SHP77 treated with DMSO at 0.1 percent for 48 hours (cell line): ENCODE measurements at regions not wholly inside any gene's neighbourhood (a gene's known extent, or its start where the extent isn't known, plus 50 kb on each side); places are given as distances from the start of the nearest gene placed in this dataset.

Source experiments
- DNase-seq: peaks from one replicate; lab custom pipeline; 2025; lab: John Stamatoyannopoulos, UW

DNA sequence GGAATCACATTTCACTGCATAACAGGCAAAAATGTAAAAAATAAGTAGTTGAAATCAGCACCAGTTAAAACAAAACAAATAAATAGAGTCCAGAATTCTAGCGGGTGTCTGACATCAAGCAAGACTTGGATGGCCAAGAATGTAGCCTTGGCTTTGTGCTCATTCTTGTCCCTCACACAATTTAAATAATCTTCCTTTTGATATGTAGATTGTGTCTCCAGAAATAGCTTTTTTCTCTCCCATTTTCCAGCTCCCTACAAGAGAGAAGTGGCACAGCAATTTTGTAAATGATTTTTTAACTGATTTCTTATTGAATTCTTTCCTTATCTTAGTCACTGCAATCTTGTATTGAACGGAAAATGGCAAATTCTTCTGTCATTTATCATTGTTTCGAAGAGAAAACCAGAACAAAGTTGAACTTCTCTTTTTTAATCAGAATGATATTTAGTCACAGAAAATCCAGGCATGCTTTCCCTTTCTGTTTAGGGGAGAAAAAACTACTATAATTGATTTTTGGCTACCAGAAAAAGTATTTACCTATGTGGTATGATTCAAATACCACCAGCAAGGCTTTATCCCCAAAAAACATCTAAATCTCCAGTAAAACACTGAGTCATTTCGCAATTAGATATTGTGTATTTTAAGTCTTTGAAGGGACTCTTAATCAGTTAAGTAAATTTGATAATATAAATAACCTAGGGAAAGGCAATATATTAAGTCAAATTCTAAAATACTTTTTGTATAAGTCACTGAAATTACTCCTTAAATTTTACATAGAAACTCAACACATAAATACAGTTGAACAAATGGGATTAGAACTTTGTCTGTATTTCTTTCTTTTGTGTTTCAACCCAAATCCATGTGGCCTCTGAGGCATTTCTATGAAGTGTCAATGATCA is 481.7 kb downstream of the GBE1 start:
- no peak for DNase-seq

DNA sequence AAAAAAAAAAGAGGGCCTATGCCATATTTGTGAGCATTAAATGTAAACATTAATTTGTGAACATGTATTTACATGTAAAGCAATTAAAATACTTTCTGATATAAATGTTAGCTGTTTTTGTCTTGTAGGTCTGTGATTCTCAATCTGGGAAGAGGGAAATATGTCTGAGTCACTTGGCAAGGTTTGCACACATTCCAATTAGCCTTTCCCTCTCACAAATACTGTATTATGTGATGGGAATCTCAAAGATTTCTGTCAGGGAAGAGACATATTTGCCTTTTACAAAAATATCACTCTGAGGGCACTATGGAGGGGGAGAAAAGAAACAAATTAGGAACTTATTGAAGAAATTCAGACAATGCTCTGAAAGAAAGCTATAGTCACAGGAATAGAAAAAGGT is 483.6 kb downstream of the GBE1 start:
- DNase-seq, result no peak

DNA sequence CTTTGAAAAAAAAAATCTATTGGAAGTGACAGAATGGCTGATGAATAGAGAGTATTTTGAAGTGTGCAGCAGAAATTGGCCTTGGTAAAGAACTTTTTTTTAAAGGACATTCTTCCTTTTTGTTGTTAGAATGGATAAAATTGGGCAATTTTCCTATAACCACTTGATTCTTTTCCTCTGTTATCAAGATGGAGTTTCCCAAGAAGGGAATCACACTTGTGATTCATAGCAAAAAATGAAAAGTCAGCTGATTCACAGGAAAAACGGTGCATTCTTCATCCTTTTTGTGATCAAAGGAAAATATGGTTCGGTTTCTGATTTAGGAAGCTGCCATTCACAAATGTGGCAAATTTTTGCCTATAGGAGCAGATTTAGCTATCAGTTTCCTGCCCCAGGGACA is 486.8 kb downstream of the GBE1 start:
- DNase-seq, result no peak

DNA sequence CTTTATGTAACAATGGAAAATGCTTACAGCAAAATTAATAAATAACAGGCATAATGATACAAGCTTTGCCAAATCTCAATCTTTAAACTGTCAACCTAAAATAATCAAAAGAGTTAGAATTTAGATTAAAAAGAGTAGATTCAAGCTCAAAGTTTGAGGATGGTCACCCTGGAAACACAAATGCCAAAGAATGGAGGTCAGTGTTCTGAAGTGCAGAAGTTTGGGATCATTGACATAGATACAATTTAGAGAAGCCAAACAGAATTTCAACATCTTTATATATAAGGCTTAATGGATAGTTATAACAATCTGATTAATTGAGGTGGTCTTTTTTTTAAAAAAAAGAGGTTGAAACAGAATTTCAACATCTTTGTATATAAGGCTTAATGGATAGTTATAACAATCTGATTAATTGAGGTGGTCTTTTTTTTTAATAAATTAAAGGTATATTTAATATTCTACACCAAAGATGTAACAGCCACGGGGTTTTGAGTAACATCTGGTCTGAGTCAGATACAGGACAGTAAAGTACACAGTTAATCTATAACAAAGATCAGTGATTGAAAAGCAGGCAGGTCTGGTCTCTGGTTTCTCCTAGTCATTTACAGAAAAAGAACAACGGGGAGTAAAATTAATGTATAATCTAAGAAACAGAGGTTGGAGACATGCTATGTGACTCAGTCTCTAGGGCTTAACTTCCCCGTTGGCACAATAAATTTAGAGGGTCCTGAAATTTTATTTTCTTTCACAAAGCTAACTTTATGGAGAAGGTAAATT is 490.7 kb downstream of the GBE1 start:
- DNase-seq, result no peak

DNA sequence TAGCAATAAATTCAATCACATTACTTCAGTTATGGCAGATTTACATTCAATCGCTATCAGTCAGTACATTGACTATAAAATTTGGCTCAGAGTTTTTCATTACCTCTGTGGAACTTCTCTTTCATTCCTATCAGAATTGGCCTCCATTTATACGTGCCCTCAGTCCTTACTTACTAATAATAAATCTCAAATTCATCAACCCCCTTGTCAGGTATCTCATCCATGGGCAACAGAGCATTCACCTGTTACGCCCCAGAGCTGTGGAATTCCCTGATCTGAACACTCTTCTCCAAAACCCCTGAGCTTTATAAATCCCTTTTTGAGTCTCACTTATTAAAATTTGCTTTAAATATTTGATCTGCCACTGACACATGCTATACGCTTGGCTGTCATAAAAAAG is 492.9 kb downstream of the GBE1 start:
- DNase-seq, result no peak

DNA sequence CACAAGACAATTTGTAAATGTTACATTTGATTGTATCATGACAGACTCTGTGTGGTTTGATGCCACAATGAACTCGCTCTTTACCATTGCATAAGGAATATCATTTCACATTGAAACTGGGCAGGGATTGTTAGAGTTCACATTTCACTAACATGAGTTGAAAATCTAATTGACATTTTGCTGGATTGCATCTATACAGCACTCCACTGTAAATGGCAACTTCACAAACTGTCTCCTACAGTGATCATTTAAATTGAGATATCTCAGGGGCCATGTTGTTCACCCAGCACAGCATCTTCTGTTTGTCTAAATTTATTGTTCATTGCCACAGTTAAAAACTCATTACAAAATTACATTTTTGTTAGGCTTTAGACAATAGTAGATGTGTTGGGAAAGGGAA is 499.4 kb downstream of the GBE1 start:
- DNase-seq, result no peak

DNA sequence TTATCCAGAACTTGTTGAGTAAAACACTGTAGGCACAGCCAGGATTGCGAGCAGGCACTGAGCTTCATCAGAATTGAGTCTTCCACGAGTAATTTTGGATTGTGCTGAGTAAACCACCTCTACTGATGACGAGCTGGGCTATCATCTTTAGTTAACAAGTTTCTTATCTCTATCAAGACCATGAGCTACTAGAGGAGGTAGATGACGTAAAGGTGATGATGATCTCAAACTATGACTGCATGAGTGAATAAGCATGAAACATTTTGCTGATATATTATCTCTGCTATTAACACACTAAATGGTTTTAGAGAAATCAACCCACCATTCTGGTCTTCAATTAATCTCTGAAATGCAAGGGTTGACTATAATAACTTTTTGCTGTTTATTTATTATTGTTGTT is 506.0 kb downstream of the GBE1 start:
- DNase-seq, result no peak

DNA sequence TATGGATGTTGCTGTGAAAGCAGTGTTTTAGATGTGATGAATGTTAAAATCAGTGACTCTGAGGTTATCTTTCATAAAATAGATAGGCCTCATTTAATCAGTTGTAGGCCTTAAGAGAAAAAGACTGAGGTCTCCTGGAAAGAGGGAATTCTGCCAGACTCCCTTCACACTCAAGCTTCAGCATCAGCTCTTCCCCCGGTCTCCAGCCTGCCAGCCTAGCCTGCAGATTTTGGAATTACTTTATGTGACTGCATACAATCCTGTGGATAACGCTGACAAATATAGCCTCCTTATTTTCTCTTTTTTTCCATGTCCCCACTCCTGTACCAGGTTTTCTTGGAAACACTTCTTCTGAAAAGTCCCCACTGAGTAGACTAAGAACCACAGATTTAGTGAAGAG is 510.3 kb downstream of the GBE1 start:
- DNase-seq, result no peak

DNA sequence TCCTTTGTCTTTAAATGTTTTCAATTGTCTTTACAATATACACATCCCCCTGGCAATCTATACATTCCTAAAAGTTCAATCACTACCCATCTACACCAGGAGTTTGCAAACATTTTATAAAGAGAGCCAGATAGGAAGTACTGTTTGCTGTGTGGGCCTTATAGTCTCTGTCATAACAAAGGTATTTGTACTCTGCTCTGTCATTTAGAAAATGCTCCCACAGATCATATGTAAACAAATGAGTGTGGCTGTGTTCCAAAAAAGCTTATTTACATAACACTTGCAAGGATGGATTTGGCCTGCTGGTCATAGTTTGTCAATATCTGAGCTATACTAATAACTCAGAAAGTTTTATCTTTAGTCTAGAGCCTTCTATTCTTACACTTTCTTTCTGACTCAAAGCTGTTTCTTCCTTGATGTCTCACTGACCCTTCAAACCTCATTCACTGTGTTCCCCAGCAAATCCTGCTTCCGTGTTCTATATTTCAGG is 511.9 kb downstream of the GBE1 start:
- peak; percentile 15 for DNase-seq

DNA sequence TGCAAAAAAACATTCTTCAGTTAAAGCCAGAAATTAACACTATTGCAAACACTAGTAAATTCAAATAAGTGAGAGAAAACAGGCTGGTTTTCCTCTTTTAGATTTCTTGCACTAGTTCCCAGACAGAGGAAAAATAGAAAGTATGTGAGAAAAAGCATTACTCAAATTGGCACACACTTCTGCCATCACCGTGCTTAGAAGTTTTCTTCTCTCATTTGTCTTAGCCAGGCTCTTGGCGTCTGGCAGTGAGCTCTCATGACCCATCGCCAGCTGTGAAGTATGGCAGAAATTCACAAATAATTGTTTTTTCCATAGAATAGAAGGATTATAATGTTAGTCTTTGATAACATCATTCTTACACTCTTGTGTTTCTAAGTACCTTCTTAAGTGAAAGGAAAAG is 515.9 kb downstream of the GBE1 start:
- DNase-seq, result no peak

DNA sequence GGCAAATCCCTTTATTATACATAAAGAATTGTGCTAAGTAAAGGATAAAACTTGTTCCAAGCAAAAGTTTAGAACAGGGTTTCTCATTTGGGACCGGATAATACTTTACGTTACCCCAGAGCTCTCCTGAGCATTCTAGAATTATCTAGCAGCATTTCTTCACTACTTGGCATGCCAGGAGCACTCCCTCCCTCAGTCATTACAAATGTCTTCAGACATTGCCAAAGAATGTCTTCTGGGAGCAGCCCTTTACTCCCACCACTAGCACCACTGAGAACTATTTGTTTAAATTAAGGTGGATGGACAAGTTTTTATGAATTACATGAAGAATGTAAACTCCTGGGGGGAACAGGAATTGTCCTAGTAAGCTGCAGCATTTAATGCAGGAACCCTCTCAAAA is 516.4 kb downstream of the GBE1 start:
- DNase-seq, result no peak

DNA sequence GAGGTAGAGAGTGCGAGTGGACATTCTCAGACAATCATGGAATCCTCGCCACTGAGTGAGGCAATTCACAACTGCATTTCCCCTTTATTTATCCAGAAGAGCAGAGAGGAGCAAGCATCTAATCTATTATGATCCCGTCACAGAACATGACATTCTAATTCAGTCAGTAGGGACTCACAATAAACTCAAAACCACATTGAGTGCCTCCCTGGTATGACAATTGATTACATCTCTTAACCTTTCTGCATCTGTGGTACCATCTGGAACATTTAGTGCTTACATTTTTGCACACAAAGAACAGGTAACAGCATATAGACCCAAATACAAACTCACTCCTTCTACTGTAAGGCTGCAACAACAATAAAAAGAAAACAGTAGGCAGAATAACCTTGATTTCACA is 517.2 kb downstream of the GBE1 start:
- no peak for DNase-seq

DNA sequence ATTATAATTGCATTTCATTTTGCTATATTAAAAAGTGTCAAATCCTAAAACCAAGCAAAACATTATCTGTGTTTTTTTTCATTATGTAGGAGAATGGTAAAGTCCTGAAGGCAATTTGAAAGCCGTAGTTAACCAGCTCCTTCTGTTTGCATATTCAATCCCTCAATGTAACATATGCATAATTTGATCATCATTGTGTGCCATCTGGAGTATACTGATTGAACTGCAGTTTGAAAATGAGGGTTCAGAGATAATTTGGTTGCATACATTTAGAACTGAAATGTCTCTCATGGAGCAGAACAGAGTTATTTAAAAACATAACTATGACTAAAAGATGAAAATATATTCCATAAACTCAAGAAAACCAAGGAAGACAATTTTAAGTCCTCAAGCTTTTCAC is 518.6 kb downstream of the GBE1 start:
- peak; percentile 30 for DNase-seq

DNA sequence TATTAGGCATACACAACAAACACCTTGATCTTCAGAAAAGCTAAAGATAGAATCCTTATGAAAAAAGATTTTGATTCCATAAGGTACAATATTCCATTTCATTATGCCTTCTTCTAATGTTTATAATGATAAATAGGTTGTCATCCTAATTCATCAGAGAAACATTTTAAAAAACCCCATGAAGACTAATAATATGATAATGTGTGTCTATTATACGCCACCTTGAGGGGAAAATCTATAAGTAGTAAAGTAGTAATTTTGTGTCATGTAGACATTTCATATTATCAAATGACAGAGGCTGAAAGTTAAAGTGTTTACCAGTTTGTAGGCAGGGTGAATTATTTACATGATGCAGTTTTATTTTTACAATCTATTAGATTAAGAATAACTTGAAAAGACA is 524.3 kb downstream of the GBE1 start:
- no peak for DNase-seq

DNA sequence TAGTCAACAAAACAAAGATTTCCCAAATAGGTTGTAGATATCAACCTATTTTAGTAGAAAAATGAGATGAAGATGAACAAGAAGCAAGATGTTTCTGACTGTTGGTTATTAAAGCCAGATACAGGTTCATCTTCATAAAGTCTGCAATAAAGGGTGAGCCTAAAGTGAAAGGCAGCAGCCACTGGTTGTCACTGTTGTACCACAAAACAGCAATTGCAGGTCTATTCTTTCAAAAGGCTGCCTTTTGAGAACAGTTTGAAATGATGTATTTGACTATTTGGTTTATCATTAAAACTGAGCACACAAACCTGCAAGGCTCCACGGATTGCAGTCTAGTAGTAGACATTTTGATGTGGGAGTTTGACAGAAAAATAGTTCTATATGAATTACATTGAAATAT is 543.4 kb downstream of the GBE1 start:
- DNase-seq, result no peak

DNA sequence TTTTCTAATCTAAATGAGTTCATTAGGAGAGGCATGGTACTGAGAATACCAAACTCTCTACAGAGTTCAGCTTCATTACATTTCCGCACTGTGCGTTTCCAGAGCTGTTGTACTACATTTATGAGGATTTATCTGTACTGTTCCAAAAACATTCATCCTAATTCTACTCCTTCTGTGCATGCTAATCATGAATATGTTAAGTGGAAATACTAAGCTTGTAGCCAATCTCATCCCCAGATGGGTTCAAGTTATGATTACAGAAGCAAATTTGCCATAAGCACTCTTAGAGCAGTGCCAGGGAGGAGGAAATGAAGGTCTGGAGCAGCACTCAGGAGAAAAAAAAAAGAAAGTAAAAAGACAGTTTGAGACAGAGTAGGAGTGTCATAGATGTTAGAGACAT is 544.3 kb downstream of the GBE1 start:
- no peak for DNase-seq

DNA sequence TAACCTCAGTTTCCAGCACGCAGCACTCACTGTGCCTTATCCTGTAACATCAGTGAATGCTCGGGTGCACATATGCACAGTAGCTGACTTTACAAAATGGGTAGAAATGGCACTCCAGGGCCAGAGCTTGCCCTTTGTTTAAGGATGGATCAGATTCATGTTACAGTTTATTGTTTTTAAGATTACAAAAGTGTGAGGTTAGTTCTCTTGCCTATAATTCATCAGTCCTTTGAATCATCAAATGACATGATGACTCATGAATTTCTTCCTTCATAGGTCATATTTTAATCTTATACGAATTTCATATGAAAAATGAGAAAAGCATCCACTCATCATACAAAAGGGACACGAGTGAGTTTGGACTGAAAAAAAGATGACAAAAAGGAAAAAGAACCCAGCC is 545.3 kb downstream of the GBE1 start:
- DNase-seq, result no peak

DNA sequence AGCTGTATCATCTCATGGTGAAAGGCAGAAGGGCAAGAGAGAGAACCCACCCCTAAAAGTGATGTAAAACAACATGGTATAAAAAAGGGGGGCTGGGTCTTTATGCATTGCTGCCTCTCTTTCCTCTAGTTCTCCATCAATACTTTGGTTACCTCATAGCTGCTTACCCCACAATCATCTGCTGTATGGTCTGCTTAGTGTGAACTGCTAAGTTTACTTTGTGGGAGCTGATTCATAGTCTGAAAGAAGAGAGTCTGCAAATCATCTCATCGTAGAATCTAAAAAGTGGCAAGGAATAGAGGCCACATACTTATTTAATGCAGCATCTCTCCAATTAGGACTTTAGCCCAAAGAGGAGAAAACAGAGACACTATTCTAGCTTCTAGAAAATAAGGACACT is 546.8 kb downstream of the GBE1 start:
- DNase-seq, result no peak

DNA sequence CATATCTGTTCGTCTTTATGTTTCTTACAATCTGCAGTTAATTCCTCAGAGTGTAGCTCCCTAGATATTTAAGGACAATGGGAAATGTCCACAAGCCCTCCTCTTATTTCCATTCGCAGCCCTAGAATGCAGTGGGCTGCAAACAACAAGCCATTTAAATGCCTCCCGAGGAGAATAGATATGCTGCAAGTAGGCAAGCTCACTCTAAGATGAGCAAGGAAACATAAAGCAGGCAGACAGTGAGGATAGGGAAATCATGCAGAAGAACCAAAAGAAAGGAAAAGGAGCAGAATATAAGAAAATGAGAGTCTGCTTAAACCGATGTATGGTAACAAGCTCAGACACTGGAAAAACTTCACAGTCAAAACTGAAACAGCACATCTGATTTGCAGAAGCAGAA is 561.9 kb downstream of the GBE1 start:
- no peak for DNase-seq

DNA sequence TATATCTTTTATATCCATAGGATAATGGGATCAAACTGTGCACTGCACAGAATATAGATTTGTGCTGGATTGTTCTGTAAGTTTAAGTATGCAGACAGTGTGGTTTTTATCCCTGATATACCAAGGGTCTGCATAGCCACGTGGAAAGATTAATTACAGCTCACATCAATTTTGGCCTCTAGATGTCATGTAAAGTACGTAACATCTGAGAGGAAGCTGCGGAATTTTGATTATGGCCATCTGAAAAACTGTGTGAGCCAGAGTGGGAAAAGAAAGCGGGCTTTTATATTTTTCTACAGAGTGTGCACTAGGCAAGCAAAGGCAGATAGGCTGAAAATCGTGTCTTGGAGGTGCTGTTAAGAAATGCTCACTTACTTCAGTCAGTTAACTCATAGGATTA is 562.7 kb downstream of the GBE1 start:
- no peak for DNase-seq

DNA sequence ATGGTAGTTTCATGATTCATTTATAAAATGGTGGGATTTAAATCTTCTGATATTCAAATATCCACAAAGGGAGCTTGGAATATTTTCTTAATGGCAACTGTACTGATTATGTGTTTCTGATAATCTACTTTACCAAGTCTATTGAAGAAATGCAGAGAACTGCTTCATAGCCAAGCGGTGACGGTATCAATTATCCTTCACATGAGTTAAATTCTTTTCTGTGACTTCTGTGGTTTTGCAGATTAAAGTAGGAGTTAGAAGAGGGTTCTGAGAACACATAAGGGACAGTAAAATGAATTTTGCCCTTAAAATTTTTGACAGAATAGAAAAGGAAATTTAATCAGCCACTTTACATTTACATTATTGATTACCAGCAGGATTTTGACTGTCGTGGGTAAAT is 563.2 kb downstream of the GBE1 start:
- no peak for DNase-seq

DNA sequence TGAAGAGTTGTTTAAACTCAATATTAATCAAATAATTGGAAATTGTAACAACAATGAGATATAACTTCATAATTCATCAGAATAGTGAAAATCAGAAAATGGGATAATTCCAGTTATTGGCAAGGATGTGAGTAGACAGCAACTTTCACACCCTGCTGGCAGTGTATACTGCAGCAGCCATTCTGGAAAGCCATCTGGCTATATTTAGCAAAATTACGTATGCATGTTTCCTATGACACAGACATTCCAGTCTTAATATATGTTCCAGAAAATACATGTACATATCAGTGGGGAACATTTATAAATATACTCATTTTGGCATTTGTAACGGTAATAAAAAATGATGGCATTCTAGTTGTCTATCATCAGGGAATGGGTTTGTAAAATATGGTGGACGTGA is 564.1 kb downstream of the GBE1 start:
- DNase-seq, result no peak

DNA sequence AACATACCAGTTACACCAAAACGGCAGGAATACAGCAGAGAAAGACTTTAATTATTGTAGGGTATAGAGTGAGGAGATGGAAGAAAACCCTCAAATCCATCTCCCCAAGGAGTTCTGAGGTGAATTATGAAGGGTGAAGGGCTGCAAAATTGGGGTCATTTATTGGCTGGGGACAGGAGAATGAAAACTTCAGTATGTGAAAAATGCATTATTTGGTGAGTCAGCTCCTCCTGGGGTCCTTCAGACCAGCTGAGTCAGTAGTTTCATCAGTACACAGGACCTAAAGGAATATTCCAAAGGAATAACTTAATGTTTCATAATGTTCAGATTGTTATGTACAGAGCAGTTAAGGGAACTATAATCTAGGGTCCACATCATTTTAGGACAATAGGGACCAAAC is 566.0 kb downstream of the GBE1 start:
- no peak for DNase-seq
